ENCODE measurements at regions not wholly inside any gene's neighbourhood (a gene's known extent, or its start where the extent isn't known, plus 50 kb on each side); places are given as distances from the start of the nearest gene placed in this dataset.

DNA sequence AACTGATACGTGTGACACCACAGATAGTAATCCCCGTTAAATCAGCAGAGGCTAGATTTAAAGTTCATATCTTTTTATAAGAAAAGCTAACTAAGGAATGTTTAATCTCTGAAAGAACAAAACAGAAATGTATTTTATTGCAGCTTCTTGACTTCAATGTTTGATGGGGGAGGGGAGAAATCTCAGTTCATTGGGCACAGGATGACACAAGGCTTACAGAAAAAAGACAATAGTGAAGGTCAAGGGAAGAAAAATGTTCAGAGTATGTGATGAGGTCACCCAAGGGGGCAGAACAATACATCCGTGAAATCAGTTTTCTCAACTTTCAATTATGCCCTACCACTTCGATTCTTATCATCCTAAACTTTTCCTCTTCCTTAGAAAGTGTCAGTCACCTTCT is 102.9 kb downstream of the ELAPOR2 start:
- Histone ChIP-seq H3K4me3 (no peak overlapping the region), H3K4me2 (ENCODE audit: control insufficient read depth, insufficient read depth) (no peak overlapping the region), H3K4me1 (ENCODE audit: control insufficient read depth, insufficient read depth, low read length) (peaks cover 4% of the 10 kb centered on the region; the same call in 1 of the 2 replicates), H3K9me3 (replicated peaks; ENCODE audit: control insufficient read depth, insufficient read depth, low read length) (no peaks in the 10 kb centered on the region), H3K36me3 (ENCODE audit: control insufficient read depth in 2 of 2, insufficient read depth in 2 of 2, low read length in 1 of 2) (no peaks in the 10 kb centered on the region), H3K27ac (ENCODE audit: control insufficient read depth, insufficient read depth) (no peak overlapping the region), H4K20me1 (ENCODE audit: control insufficient read depth, insufficient read depth) (no peaks in the 10 kb centered on the region), H3K79me2 (ENCODE audit: control insufficient read depth, insufficient read depth, low read length) (no peaks in the 10 kb centered on the region), H2AFZ (ENCODE audit: control insufficient read depth, low read depth, low read length) (no peak overlapping the region), H3K9ac (ENCODE audit: control insufficient read depth, insufficient read depth, low read length) (no peak overlapping the region), H3K27me3 (replicated peaks in 1 of 2; ENCODE audit: control insufficient read depth in 2 of 2, insufficient read depth in 2 of 2, low read length in 1 of 2) (no peaks in the 10 kb centered on the region)
- ChIA-PET SMC1A (ENCODE audit: uncharacterized antibody, unreplicated experiment) (interaction anchor here (0.7 to 1.4 kb wide), 3 partner anchors 13 to 235 kb away, joined by 3 to 5 read pairs (median 3); no protein-coding TSS in a partner anchor), POLR2A (no interaction called here), CTCF (no interaction called here), RAD21 (ENCODE audit: unreplicated experiment) (no interaction called here)
- WGBS (ENCODE audit: insufficient coverage, insufficient replicate concordance, low lambda C conversion rate, missing lambda C conversion rate), result 95% methylated on average over 4 of the region's 4 CpGs
- no peak for DNase-seq (ENCODE audit: low read depth, low spot score)
- no peak for FAIRE-seq
- ATAC-seq, result no peak
- no peak for TF ChIP-seq NFYB (IDR thresholded peaks at IDR 0.05; ENCODE audit: insufficient read depth, low read depth, low read length)
- TF ChIP-seq, protein P1, sequence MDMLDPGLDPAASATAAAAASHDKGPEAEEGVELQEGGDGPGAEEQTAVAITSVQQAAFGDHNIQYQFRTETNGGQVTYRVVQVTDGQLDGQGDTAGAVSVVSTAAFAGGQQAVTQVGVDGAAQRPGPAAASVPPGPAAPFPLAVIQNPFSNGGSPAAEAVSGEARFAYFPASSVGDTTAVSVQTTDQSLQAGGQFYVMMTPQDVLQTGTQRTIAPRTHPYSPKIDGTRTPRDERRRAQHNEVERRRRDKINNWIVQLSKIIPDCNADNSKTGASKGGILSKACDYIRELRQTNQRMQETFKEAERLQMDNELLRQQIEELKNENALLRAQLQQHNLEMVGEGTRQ (IDR thresholded peaks at IDR 0.05; ENCODE audit: borderline replicate concordance, low read depth, low read length), result no peak
- TF ChIP-seq NR2C2 (IDR thresholded peaks at IDR 0.05; ENCODE audit: borderline replicate concordance, control insufficient read depth, insufficient read length, low read depth), result no peak
- TF ChIP-seq, protein P2, sequence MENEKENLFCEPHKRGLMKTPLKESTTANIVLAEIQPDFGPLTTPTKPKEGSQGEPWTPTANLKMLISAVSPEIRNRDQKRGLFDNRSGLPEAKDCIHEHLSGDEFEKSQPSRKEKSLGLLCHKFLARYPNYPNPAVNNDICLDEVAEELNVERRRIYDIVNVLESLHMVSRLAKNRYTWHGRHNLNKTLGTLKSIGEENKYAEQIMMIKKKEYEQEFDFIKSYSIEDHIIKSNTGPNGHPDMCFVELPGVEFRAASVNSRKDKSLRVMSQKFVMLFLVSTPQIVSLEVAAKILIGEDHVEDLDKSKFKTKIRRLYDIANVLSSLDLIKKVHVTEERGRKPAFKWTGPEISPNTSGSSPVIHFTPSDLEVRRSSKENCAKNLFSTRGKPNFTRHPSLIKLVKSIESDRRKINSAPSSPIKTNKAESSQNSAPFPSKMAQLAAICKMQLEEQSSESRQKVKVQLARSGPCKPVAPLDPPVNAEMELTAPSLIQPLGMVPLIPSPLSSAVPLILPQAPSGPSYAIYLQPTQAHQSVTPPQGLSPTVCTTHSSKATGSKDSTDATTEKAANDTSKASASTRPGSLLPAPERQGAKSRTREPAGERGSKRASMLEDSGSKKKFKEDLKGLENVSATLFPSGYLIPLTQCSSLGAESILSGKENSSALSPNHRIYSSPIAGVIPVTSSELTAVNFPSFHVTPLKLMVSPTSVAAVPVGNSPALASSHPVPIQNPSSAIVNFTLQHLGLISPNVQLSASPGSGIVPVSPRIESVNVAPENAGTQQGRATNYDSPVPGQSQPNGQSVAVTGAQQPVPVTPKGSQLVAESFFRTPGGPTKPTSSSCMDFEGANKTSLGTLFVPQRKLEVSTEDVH (IDR thresholded peaks at IDR 0.05; ENCODE audit: low read depth, partially characterized antibody), result no peak
- TF ChIP-seq KDM1A (IDR thresholded peaks at IDR 0.05; ENCODE audit: borderline replicate concordance), result no peak
- no peak for TF ChIP-seq POLR2A (IDR thresholded peaks at IDR 0.05; ENCODE audit: low read depth, low read length)
- TF ChIP-seq TCF12 (IDR thresholded peaks at IDR 0.05; ENCODE audit: low read depth, low read length), result no peak
- TF ChIP-seq, protein P3, sequence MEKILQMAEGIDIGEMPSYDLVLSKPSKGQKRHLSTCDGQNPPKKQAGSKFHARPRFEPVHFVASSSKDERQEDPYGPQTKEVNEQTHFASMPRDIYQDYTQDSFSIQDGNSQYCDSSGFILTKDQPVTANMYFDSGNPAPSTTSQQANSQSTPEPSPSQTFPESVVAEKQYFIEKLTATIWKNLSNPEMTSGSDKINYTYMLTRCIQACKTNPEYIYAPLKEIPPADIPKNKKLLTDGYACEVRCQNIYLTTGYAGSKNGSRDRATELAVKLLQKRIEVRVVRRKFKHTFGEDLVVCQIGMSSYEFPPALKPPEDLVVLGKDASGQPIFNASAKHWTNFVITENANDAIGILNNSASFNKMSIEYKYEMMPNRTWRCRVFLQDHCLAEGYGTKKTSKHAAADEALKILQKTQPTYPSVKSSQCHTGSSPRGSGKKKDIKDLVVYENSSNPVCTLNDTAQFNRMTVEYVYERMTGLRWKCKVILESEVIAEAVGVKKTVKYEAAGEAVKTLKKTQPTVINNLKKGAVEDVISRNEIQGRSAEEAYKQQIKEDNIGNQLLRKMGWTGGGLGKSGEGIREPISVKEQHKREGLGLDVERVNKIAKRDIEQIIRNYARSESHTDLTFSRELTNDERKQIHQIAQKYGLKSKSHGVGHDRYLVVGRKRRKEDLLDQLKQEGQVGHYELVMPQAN (conservative IDR thresholded peaks at IDR 0.05), result no peak
- no peak for TF ChIP-seq ETV6 (conservative IDR thresholded peaks at IDR 0.05 in 1 of 2, IDR thresholded peaks at IDR 0.05 in 1 of 2; ENCODE audit: borderline replicate concordance in 1 of 2, low read depth in 1 of 2)
- TF ChIP-seq, protein P4, sequence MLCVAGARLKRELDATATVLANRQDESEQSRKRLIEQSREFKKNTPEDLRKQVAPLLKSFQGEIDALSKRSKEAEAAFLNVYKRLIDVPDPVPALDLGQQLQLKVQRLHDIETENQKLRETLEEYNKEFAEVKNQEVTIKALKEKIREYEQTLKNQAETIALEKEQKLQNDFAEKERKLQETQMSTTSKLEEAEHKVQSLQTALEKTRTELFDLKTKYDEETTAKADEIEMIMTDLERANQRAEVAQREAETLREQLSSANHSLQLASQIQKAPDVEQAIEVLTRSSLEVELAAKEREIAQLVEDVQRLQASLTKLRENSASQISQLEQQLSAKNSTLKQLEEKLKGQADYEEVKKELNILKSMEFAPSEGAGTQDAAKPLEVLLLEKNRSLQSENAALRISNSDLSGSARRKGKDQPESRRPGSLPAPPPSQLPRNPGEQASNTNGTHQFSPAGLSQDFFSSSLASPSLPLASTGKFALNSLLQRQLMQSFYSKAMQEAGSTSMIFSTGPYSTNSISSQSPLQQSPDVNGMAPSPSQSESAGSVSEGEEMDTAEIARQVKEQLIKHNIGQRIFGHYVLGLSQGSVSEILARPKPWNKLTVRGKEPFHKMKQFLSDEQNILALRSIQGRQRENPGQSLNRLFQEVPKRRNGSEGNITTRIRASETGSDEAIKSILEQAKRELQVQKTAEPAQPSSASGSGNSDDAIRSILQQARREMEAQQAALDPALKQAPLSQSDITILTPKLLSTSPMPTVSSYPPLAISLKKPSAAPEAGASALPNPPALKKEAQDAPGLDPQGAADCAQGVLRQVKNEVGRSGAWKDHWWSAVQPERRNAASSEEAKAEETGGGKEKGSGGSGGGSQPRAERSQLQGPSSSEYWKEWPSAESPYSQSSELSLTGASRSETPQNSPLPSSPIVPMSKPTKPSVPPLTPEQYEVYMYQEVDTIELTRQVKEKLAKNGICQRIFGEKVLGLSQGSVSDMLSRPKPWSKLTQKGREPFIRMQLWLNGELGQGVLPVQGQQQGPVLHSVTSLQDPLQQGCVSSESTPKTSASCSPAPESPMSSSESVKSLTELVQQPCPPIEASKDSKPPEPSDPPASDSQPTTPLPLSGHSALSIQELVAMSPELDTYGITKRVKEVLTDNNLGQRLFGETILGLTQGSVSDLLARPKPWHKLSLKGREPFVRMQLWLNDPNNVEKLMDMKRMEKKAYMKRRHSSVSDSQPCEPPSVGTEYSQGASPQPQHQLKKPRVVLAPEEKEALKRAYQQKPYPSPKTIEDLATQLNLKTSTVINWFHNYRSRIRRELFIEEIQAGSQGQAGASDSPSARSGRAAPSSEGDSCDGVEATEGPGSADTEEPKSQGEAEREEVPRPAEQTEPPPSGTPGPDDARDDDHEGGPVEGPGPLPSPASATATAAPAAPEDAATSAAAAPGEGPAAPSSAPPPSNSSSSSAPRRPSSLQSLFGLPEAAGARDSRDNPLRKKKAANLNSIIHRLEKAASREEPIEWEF (IDR thresholded peaks at IDR 0.05; ENCODE audit: insufficient replicate concordance, low read depth, low read length), result no peak
- TF ChIP-seq HDAC6 (IDR thresholded peaks at IDR 0.05; ENCODE audit: unreplicated experiment), result no peak
- BruUV-seq (replicated peaks), result no TSS peak
- in situ Hi-C loops (cut with MboI), result no loop called here
- intact Hi-C loops (cut with micrococcal nuclease; ENCODE audit: unreplicated experiment), result no loop called here
